Duodenal mucosa (tissue), 2 donors: ENCODE measurements at regions not wholly inside any gene's neighbourhood (a gene's known extent, or its start where the extent isn't known, plus 50 kb on each side); places are given as distances from the start of the nearest gene placed in this dataset.
"Not testable (repeated sequence)": the region's sequence is repeated elsewhere in the genome, so short reads cannot be mapped to it uniquely, and the experiment has no call there.

Source experiments
- H3K27ac ChIP-seq: one replicate; pipeline ENCODE4 v1.7.0; 2013; ENCODE audit warnings: low read depth, low read length
- H3K27me3 ChIP-seq, 2 donors: one replicate each; pipeline ENCODE4 v1.7.0; 2013; ENCODE audit warnings: low read length in 2 of 2, control low read depth in 1 of 2; ENCODE audit not compliant: insufficient read depth in 2 of 2, control insufficient read depth in 1 of 2
- H3K36me3 ChIP-seq, 2 donors: one replicate each; pipeline ENCODE4 v1.7.0; 2013; ENCODE audit warnings: low read length in 2 of 2, control low read depth in 1 of 2; ENCODE audit not compliant: insufficient read depth in 2 of 2, control insufficient read depth in 1 of 2
- H3K4me1 ChIP-seq, 2 donors: one replicate each; pipeline ENCODE4 v1.7.0; 2013; ENCODE audit warnings: low read length in 2 of 2, control low read depth in 1 of 2; ENCODE audit not compliant: insufficient read depth in 2 of 2, control insufficient read depth in 1 of 2
- H3K4me3 ChIP-seq, 2 donors: one replicate each; pipeline ENCODE4 v1.7.0; 2013; ENCODE audit warnings: low read length in 2 of 2, low read depth in 1 of 2
- H3K9ac ChIP-seq, 2 donors: one replicate each; pipeline ENCODE4 v1.7.0; 2013; ENCODE audit warnings: low read length in 2 of 2, low read depth in 1 of 2
- H3K9me3 ChIP-seq, 2 donors: one replicate each; pipeline ENCODE4 v1.7.0; 2013; ENCODE audit warnings: low read length in 2 of 2, control low read depth in 1 of 2; ENCODE audit not compliant: control insufficient read depth in 1 of 2

GRCh38 chr2:145747715-145748114 is 1227.8 kb upstream of the ZEB2 start:
- Histone ChIP-seq H3K36me3 (no peaks in the 10 kb centered on the region), H3K9me3 (no peaks in the 10 kb centered on the region), H3K4me1 (peaks cover 11 to 13% of the 10 kb centered on the region in 2 donors), H3K9ac (no peak overlapping the region), H3K27me3 (no peaks in the 10 kb centered on the region), H3K4me3 (no peak overlapping the region), H3K27ac (no peak overlapping the region)

DNA sequence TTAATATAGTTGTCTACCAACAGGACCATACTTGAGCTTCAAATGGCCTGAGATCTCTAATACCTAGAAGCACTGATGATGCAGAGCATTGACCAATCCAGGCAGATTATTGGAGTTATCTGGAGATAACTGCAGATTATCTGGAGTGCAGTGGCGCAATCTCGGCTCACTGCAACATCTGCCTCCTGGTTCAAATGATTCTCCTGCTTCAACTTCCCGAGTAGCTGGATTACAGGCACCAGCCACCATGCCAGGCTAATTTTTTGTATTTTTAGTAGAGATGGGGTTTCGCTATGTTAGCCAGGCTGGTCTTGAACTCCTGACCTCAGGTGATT is 1225.4 kb upstream of the ZEB2 start:
- H3K9ac ChIP-seq, H3K27me3 ChIP-seq, H3K36me3 ChIP-seq, H3K4me1 ChIP-seq, H3K27ac ChIP-seq, H3K4me3 ChIP-seq, H3K9me3 ChIP-seq: not testable (repeated sequence)

DNA sequence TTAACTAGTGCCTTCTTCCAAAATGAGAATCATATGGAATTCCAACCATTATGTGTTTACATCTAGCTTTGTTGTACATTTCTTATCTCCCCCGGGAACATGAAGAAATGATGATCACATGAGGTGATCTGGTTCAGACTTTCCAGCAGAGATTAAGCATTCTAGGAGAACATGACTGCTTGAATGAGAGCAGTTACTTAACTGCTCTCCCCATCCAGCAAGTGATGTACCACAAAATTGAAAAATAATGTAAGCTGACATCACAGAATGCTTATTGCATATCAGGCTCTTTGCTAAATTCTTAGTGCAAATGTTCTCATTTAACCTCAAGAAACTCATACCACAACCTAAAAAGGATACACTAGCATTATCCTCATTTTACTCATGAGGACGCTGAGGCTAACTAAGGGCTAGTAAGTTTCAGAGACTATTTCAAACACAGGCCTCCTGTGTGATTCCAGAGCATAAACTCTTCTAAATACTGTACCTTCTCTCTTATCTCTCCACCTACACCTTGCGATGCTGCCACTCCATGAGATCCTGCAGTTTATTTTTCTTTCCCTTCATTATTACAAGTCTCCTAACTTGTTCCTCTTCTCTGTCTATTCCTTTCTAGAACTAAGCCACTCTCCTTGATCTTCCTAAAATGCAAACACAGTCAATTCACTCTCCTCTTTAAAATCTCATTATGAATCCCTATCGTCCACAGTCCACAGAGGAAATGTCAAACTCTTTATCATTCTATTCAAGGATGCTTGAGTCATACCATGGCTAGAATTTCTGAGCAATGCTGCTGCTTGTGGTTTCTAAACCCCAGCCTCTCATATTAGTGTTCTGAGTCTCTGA is 1224.8 kb upstream of the ZEB2 start:
- Histone ChIP-seq H3K36me3 (no peaks in the 10 kb centered on the region), H3K4me1 (no peaks in the 10 kb centered on the region), H3K27ac (no peak overlapping the region), H3K9me3 (no peaks in the 10 kb centered on the region), H3K27me3 (no peaks in the 10 kb centered on the region), H3K9ac (no peak overlapping the region), H3K4me3 (no peak overlapping the region)

GRCh38 chr2:145743011-145743410 is 1223.1 kb upstream of the ZEB2 start:
- Histone ChIP-seq H3K4me1 (no peaks in the 10 kb centered on the region), H3K4me3 (no peak overlapping the region), H3K36me3 (no peaks in the 10 kb centered on the region), H3K9me3 (no peaks in the 10 kb centered on the region), H3K27me3 (no peaks in the 10 kb centered on the region), H3K27ac (no peak overlapping the region), H3K9ac (no peak overlapping the region)

DNA sequence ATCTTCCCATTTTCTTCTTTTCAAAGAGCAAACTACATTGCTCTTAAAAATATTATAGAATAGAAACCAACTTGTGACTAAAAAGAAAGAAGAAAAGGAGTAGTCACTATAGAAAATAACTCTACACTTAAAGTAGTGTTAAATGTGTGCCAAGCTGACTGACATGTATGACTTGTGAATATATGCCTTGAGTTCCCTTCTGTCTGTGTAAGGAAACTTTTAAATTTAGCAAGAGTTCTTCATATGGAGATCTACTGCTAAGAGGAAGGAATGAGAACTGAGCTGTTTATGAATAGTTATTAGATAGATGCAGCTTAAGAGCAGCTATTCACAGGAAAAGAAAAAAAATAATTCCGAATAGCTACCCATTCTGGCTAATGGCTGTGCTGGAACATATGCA is 1221.7 kb upstream of the ZEB2 start:
- H3K4me3 ChIP-seq = no peak overlapping the region
- H3K27ac ChIP-seq = no peak overlapping the region
- H3K4me1 ChIP-seq = no peaks in the 10 kb centered on the region
- no peaks in the 10 kb centered on the region for H3K27me3 ChIP-seq
- no peak overlapping the region for H3K9ac ChIP-seq
- H3K36me3 ChIP-seq = no peaks in the 10 kb centered on the region
- H3K9me3 ChIP-seq = no peaks in the 10 kb centered on the region

DNA sequence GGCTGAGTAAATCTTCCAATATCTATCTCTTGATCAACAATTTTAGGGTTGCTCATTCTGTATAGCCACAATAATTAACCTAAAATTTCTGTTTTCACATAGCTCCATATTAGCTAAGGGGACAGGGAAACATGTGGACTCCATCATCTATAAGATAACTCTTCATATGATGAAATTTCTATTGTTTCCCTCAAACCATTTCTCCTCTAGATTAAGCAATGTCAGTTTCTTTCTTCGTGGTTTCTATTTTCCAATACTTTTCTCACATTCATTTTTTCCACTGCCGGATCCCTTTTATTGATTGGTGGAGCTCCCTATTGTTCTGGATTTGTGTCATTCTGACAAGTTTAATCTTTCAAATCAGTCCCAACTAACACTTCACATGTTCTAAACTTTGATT is 1221.3 kb upstream of the ZEB2 start:
- no peaks in the 10 kb centered on the region for H3K27me3 ChIP-seq
- H3K4me3 ChIP-seq = no peak overlapping the region
- H3K36me3 ChIP-seq = no peaks in the 10 kb centered on the region
- H3K9ac ChIP-seq = no peak overlapping the region
- H3K9me3 ChIP-seq = no peaks in the 10 kb centered on the region
- H3K4me1 ChIP-seq = no peaks in the 10 kb centered on the region
- H3K27ac ChIP-seq = no peak overlapping the region

- Histone ChIP-seq H3K9ac (no peak overlapping the region), H3K27me3 (no peaks in the 10 kb centered on the region), H3K9me3 (no peaks in the 10 kb centered on the region), H3K27ac (no peak overlapping the region), H3K36me3 (no peaks in the 10 kb centered on the region), H3K4me3 (no peak overlapping the region), H3K4me1 (no peaks in the 10 kb centered on the region)
These were observed 1220.4 kb upstream of the ZEB2 start for GRCh38 chr2:145740302-145740701.

DNA sequence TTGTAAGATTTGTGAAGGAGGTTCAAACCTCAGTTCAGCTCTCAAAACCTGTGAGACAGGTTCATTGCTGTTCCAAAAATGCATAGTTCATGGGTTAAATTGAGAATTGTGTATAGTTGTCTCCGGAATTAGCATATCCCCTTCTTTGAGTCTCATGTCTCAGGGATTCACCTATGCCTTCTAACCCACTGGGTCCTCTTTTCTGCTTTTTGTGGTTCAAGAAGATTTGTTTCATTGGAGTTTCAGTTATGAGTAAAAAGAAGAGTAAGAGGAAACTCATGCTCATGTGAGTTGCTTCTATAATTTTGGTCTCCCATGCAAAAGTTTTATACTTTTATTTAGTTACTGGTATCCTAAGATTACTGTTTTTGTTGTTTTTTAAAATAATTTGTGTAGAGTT is 1219.8 kb upstream of the ZEB2 start:
- Histone ChIP-seq H3K9ac (no peak overlapping the region), H3K4me3 (no peak overlapping the region), H3K9me3 (no peaks in the 10 kb centered on the region), H3K27me3 (no peaks in the 10 kb centered on the region), H3K27ac (no peak overlapping the region), H3K4me1 (no peaks in the 10 kb centered on the region), H3K36me3 (no peaks in the 10 kb centered on the region)

DNA sequence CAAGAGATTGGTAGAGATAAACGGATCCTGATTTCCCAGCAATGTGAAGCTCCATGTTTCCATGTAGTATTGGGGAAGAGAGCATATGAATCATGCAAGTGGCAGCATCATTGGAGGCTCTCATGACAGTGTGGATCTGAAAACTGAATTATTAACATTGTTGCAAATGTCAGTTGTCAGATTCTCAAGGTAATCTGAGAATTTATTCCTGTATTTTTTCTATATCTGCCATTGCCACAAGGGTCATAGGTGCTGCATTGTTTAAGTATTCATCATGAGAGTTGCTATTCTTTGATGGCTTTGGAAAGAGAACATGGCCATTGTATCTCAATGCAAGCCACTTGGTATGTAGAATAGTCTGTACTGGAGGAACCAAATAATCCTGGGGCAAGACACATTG is 1217.0 kb upstream of the ZEB2 start:
- H3K4me3 ChIP-seq = no peak overlapping the region
- no peaks in the 10 kb centered on the region for H3K36me3 ChIP-seq
- no peak overlapping the region for H3K27ac ChIP-seq
- H3K9ac ChIP-seq = no peak overlapping the region
- no peaks in the 10 kb centered on the region for H3K9me3 ChIP-seq
- H3K27me3 ChIP-seq = no peaks in the 10 kb centered on the region
- H3K4me1 ChIP-seq = no peaks in the 10 kb centered on the region

- Histone ChIP-seq H3K27ac (no peak overlapping the region), H3K4me1 (no peaks in the 10 kb centered on the region), H3K27me3 (no peaks in the 10 kb centered on the region), H3K4me3 (no peak overlapping the region), H3K36me3 (no peaks in the 10 kb centered on the region), H3K9ac (no peak overlapping the region), H3K9me3 (no peaks in the 10 kb centered on the region)
These were observed 1211.5 kb upstream of the ZEB2 start for GRCh38 chr2:145731467-145731866.
